ENCODE measurements at regions not wholly inside any gene's neighbourhood (a gene's known extent, or its start where the extent isn't known, plus 50 kb on each side); places are given as distances from the start of the nearest gene placed in this dataset.
A peak's percentile ranks its signal among the peaks of the same experiment; 100 is the strongest.

DNA sequence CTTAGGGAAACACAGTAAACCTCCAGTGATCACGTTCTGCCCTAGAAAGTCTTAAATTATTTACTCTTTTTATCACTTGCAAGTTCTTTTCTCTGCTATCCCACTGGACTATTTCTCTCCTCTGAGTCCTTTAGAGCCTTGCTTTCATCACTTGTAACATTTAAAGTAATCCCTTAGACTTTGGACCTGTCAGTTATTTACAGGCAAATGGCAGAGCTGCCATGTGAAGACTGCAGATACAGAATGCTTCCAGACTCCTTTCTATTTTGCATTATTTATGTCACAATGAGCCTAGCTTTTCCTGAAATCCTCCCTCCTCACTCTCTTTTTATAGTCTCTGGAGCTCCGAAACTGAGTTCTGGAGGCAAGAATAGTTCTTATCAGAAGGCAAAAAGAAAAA is 325.6 kb upstream of the TRIB2 start:
- H3K27me3 ChIP-seq = no peaks in the 10 kb centered on the region
- no peak for DNase-seq
- TF ChIP-seq, protein P1, sequence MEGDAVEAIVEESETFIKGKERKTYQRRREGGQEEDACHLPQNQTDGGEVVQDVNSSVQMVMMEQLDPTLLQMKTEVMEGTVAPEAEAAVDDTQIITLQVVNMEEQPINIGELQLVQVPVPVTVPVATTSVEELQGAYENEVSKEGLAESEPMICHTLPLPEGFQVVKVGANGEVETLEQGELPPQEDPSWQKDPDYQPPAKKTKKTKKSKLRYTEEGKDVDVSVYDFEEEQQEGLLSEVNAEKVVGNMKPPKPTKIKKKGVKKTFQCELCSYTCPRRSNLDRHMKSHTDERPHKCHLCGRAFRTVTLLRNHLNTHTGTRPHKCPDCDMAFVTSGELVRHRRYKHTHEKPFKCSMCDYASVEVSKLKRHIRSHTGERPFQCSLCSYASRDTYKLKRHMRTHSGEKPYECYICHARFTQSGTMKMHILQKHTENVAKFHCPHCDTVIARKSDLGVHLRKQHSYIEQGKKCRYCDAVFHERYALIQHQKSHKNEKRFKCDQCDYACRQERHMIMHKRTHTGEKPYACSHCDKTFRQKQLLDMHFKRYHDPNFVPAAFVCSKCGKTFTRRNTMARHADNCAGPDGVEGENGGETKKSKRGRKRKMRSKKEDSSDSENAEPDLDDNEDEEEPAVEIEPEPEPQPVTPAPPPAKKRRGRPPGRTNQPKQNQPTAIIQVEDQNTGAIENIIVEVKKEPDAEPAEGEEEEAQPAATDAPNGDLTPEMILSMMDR (IDR thresholded peaks at IDR 0.05; ENCODE audit: low read depth, low read length) = no peak
- H3K4me1 ChIP-seq = peaks cover 10% of the 10 kb centered on the region
- H3K9me3 ChIP-seq = no peaks in the 10 kb centered on the region
- no peak overlapping the region for H3K4me3 ChIP-seq (ENCODE audit: low read depth, low read length)
- H3K36me3 ChIP-seq = no peaks in the 10 kb centered on the region

DNA sequence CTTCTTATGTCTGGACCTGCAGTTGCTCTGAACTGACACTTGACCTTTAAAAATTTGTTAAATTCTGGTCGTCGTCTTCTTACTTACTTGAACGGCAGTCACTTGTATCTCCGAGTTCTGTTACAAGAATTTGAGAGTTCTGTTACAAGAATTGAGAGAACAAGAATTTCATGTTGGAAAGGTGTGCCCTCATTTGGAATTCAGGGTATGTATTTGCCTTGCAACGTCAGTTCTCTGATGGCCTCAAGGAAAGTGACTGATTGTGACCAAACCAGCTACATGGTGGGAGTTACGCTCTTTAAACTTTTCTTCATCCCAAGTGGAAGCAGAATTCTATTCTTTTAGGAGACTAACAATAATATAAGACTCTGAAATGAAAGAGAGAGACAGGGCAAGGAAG is 320.0 kb upstream of the TRIB2 start:
- no peaks in the 10 kb centered on the region for H3K27me3 ChIP-seq
- no peaks in the 10 kb centered on the region for H3K9me3 ChIP-seq
- H3K36me3 ChIP-seq = no peaks in the 10 kb centered on the region
- peaks cover 20% of the 10 kb centered on the region for H3K4me1 ChIP-seq
- TF ChIP-seq, protein P1 (IDR thresholded peaks at IDR 0.05; ENCODE audit: low read depth, low read length) = no peak
- no peak overlapping the region for H3K4me3 ChIP-seq (ENCODE audit: low read depth, low read length)
- no peak for DNase-seq

DNA sequence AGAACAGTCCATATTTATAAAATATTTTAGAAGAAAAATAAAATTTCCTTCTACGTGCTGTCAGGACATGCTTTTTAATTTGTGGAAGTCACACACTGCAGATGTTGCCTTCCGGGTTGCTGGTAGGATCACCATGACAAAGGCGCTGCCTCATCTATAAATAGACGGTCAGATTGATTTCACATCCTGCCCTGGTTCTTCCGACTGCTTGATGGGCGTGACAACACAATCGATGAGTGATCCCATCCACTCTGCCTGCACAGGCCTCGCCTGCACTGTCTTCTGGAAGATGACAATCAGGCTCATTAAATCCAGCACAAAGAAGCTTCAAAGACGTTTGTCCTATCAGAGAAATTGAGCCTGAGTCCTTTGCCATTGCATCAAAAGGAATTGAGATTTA is 318.9 kb upstream of the TRIB2 start:
- Histone ChIP-seq H3K4me1 (peaks cover 20% of the 10 kb centered on the region), H3K27me3 (no peaks in the 10 kb centered on the region), H3K9me3 (no peaks in the 10 kb centered on the region), H3K4me3 (ENCODE audit: low read depth, low read length) (no peak overlapping the region), H3K36me3 (no peaks in the 10 kb centered on the region)
- DNase-seq = peak; percentile 69
- TF ChIP-seq, protein P1 (IDR thresholded peaks at IDR 0.05; ENCODE audit: low read depth, low read length) = no peak

DNA sequence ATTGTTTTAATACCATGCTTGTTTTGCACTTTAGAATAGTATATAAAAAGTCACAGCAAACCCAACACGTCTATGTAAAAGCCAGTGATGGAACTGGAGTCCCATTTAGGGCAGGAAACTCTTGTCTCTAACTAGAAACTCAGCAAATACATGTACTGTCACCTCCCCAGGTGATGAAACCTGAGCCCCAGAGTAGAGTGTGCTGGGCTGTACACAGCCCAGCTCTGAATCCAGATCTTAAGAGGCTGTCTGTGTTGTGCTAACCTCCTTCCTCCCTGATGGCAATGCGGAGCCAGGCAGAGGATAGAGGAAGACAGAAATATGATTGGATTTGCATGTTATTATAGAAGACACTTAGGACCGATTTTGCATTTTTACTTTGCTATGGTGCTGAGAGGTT is 317.5 kb upstream of the TRIB2 start:
- Histone ChIP-seq H3K4me3 (ENCODE audit: low read depth, low read length) (no peak overlapping the region), H3K9me3 (no peaks in the 10 kb centered on the region; the same call in 1 of the 2 replicates), H3K36me3 (no peaks in the 10 kb centered on the region), H3K4me1 (peaks cover 20% of the 10 kb centered on the region), H3K27me3 (no peaks in the 10 kb centered on the region)
- DNase-seq = no peak
- TF ChIP-seq, protein P1 (IDR thresholded peaks at IDR 0.05; ENCODE audit: low read depth, low read length) = no peak

DNA sequence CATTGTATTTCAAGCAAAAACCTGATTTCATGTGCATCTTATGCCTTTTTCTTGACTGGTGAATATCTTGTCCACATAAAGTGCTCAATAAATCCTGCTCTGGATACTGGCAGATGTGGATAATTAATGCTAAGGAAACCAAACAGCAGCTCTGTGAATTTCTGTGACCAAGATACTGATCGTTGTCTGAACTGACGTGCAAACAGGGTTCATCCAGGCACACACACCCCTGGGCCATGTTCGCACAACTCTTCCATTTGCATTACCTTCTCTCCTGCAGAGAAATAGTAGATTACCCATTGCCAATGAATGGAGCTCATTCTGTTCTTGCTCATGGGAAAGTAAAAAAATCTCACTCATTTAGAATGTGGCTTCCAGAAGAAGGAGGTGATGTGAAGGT is 316.2 kb upstream of the TRIB2 start:
- H3K9me3 ChIP-seq = no peaks in the 10 kb centered on the region; the same call in 1 of the 2 replicates
- H3K36me3 ChIP-seq = no peaks in the 10 kb centered on the region
- no peak overlapping the region for H3K4me3 ChIP-seq (ENCODE audit: low read depth, low read length)
- DNase-seq = peak; percentile 46
- TF ChIP-seq, protein P1 (IDR thresholded peaks at IDR 0.05; ENCODE audit: low read depth, low read length) = no peak
- peaks cover 20% of the 10 kb centered on the region for H3K4me1 ChIP-seq
- H3K27me3 ChIP-seq = no peaks in the 10 kb centered on the region

DNA sequence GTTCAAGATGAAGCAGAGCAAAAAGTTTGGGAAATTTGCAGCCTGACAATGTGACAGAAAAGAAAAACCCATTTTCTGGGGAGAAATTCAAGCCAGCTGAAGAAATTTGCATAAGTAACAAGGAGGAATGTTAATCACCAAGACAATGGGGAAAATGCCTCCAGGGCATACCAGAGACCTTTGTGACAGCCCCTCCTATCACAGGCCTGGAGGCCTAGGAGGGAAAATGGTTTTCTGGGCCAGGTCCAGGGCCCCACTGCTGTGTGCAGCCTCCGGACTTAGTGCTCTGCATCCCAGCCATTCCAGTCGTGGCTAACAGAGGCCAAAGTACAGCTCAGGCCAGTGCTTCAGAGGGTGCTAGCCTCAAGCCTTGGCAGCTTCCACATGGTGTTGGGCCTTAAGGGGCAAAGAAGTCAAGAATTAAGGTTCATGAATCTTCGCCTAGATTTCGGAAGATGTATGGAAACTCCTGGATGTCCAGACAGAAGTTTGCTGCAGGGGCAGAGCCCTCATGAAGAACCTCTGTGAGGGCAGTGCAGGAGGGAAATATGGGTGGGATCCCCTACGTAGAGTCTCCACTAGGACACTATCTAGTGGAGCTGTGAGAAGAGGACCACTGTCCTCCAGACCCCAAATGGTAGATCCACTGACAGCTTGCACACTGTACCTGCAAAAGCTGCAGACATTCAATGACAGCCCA is 314.1 kb upstream of the TRIB2 start:
- Histone ChIP-seq H3K4me3 (ENCODE audit: low read depth, low read length) (no peak overlapping the region), H3K27me3 (no peaks in the 10 kb centered on the region), H3K36me3 (no peaks in the 10 kb centered on the region), H3K4me1 (peaks cover 20% of the 10 kb centered on the region), H3K9me3 (no peaks in the 10 kb centered on the region; the same call in 1 of the 2 replicates)
- TF ChIP-seq, protein P1 (IDR thresholded peaks at IDR 0.05; ENCODE audit: low read depth, low read length) = no peak
- no peak for DNase-seq

Data from BE2C (cell line).